ENCODE measurements at regions not wholly inside any gene's neighbourhood (a gene's known extent, or its start where the extent isn't known, plus 50 kb on each side); places are given as distances from the start of the nearest gene placed in this dataset.

GRCh38 chr2:52895726-52896340, 871.8 kb upstream of the CHAC2 start:
- no peaks in the 10 kb centered on the region for H3K4me1 ChIP-seq
- H3K4me3 ChIP-seq (ENCODE audit: low read depth, low read length), result no peak overlapping the region
- no peak for TF ChIP-seq CTCF (IDR thresholded peaks at IDR 0.05)
- H3K9ac ChIP-seq, result no peak overlapping the region
- H3K79me2 ChIP-seq, result no peaks in the 10 kb centered on the region
- no peaks in the 10 kb centered on the region for H3K36me3 ChIP-seq (ENCODE audit: control insufficient read depth, insufficient read depth, low read length)
- H3K27me3 ChIP-seq (ENCODE audit: control insufficient read depth, insufficient read depth, low read length), result no peaks in the 10 kb centered on the region
- peak overlapping the region; percentile 6 for H2AFZ ChIP-seq
- H3K4me2 ChIP-seq (ENCODE audit: low read length), result no peak overlapping the region
- H3K27ac ChIP-seq, result no peak overlapping the region
- H3K9me3 ChIP-seq (ENCODE audit: control insufficient read depth, low read length), result no peaks in the 10 kb centered on the region

- Histone ChIP-seq H3K4me1 (peaks cover 3% of the 10 kb centered on the region), H2AFZ (no peak overlapping the region)
Observed at GRCh38 chr2:52886556-52886955, 881.0 kb upstream of the CHAC2 start.

GRCh38 chr2:52884761-52885352, 882.7 kb upstream of the CHAC2 start:
- Histone ChIP-seq H3K9ac (no peak overlapping the region), H3K9me3 (ENCODE audit: control insufficient read depth, low read length) (no peaks in the 10 kb centered on the region), H3K79me2 (no peaks in the 10 kb centered on the region), H3K4me2 (ENCODE audit: low read length) (no peak overlapping the region), H3K36me3 (ENCODE audit: control insufficient read depth, insufficient read depth, low read length) (no peaks in the 10 kb centered on the region), H2AFZ (no peak overlapping the region), H3K27ac (no peak overlapping the region), H3K4me3 (ENCODE audit: low read depth, low read length) (no peak overlapping the region), H3K4me1 (peaks cover 5% of the 10 kb centered on the region), H3K27me3 (ENCODE audit: control insufficient read depth, insufficient read depth, low read length) (no peaks in the 10 kb centered on the region)
- no peak for TF ChIP-seq CTCF (IDR thresholded peaks at IDR 0.05)

More at GRCh38 chr2:52886556-52886955, 881.0 kb upstream of the CHAC2 start:
- H3K79me2 ChIP-seq, result no peaks in the 10 kb centered on the region
- H3K27ac ChIP-seq, result no peak overlapping the region
- H3K9me3 ChIP-seq (ENCODE audit: control insufficient read depth, low read length), result no peaks in the 10 kb centered on the region
- TF ChIP-seq CTCF (IDR thresholded peaks at IDR 0.05), result no peak
- H3K27me3 ChIP-seq (ENCODE audit: control insufficient read depth, insufficient read depth, low read length), result no peaks in the 10 kb centered on the region
- no peak overlapping the region for H3K4me2 ChIP-seq (ENCODE audit: low read length)
- no peaks in the 10 kb centered on the region for H3K36me3 ChIP-seq (ENCODE audit: control insufficient read depth, insufficient read depth, low read length)
- H3K9ac ChIP-seq, result no peak overlapping the region
- H3K4me3 ChIP-seq (ENCODE audit: low read depth, low read length), result no peak overlapping the region

GRCh38 chr2:52882974-52883373, 884.6 kb upstream of the CHAC2 start:
- no peak overlapping the region for H3K27ac ChIP-seq
- no peak overlapping the region for H2AFZ ChIP-seq
- H3K9me3 ChIP-seq (ENCODE audit: control insufficient read depth, low read length), result no peaks in the 10 kb centered on the region
- H3K9ac ChIP-seq, result no peak overlapping the region
- no peak overlapping the region for H3K4me2 ChIP-seq (ENCODE audit: low read length)
- no peaks in the 10 kb centered on the region for H3K79me2 ChIP-seq
- H3K4me1 ChIP-seq, result peaks cover 5% of the 10 kb centered on the region
- H3K4me3 ChIP-seq (ENCODE audit: low read depth, low read length), result no peak overlapping the region
- H3K27me3 ChIP-seq (ENCODE audit: control insufficient read depth, insufficient read depth, low read length), result no peaks in the 10 kb centered on the region
- H3K36me3 ChIP-seq (ENCODE audit: control insufficient read depth, insufficient read depth, low read length), result no peaks in the 10 kb centered on the region
- no peak for TF ChIP-seq CTCF (IDR thresholded peaks at IDR 0.05)

GRCh38 chr2:52881606-52882005, 886.0 kb upstream of the CHAC2 start:
- no peaks in the 10 kb centered on the region for H3K36me3 ChIP-seq (ENCODE audit: control insufficient read depth, insufficient read depth, low read length)
- H2AFZ ChIP-seq, result no peak overlapping the region
- TF ChIP-seq CTCF (IDR thresholded peaks at IDR 0.05), result no peak
- H3K4me3 ChIP-seq (ENCODE audit: low read depth, low read length), result no peak overlapping the region
- H3K27me3 ChIP-seq (ENCODE audit: control insufficient read depth, insufficient read depth, low read length), result no peaks in the 10 kb centered on the region
- no peak overlapping the region for H3K4me2 ChIP-seq (ENCODE audit: low read length)
- no peak overlapping the region for H3K27ac ChIP-seq
- no peaks in the 10 kb centered on the region for H3K79me2 ChIP-seq
- peaks cover 5% of the 10 kb centered on the region for H3K4me1 ChIP-seq
- H3K9ac ChIP-seq, result no peak overlapping the region
- H3K9me3 ChIP-seq (ENCODE audit: control insufficient read depth, low read length), result no peaks in the 10 kb centered on the region

Data from parathyroid adenoma (tissue), 2 donors.